ENCODE measurements at regions not wholly inside any gene's neighbourhood (a gene's known extent, or its start where the extent isn't known, plus 50 kb on each side); places are given as distances from the start of the nearest gene placed in this dataset.

- no peak overlapping the region for H3K27ac ChIP-seq (ENCODE audit: low read depth in 1 of 2, low read length in 2 of 2)
- H3K4me1 ChIP-seq (ENCODE audit: control insufficient read depth in 1 of 2, insufficient read depth in 2 of 2, low read length in 2 of 2), result no peaks in the 10 kb centered on the region
- ATAC-seq (ENCODE audit: low FRiP score) (no peak), DNase-seq (no peak)
- intact Hi-C loops (cut with DNase I), result no loop called here
- 78 to 80% methylated on average over 1 of the region's 1 CpG for WGBS, 2 donors
- H3K9me3 ChIP-seq (ENCODE audit: control insufficient read depth, low read length), result no peaks in the 10 kb centered on the region
- H3K27me3 ChIP-seq (ENCODE audit: control insufficient read depth in 1 of 2, insufficient read depth in 2 of 2, low read length in 1 of 2), result no peaks in the 10 kb centered on the region
- no peak overlapping the region for H3K4me3 ChIP-seq (ENCODE audit: low read length in 2 of 2)
- H3K36me3 ChIP-seq (ENCODE audit: control insufficient read depth in 1 of 2, insufficient read depth in 2 of 2, low read length in 1 of 2), result no peaks in the 10 kb centered on the region
Measured at GRCh38 chr13:63327584-63327983, 1911.9 kb upstream of the PCDH20 start.

GRCh38 chr13:63323441-63323840 lies 1907.8 kb upstream of the PCDH20 start:
- ATAC-seq (ENCODE audit: low FRiP score), result no peak
- DNase-seq, result no peak
- intact Hi-C loops (cut with DNase I), result no loop called here
- Histone ChIP-seq H3K4me3 (ENCODE audit: low read length in 2 of 2) (no peak overlapping the region), H3K4me1 (ENCODE audit: control insufficient read depth in 1 of 2, insufficient read depth in 2 of 2, low read length in 2 of 2) (no peaks in the 10 kb centered on the region), H3K27me3 (ENCODE audit: control insufficient read depth in 1 of 2, insufficient read depth in 2 of 2, low read length in 1 of 2) (no peaks in the 10 kb centered on the region), H3K27ac (ENCODE audit: low read depth in 1 of 2, low read length in 2 of 2) (no peak overlapping the region), H3K9me3 (ENCODE audit: control insufficient read depth, low read length) (no peaks in the 10 kb centered on the region), H3K36me3 (ENCODE audit: control insufficient read depth in 1 of 2, insufficient read depth in 2 of 2, low read length in 1 of 2) (no peaks in the 10 kb centered on the region)
- 52 to 60% methylated on average over 2 of the region's 2 CpGs for WGBS, 2 donors

- Histone ChIP-seq H3K27me3 (ENCODE audit: control insufficient read depth in 1 of 2, insufficient read depth in 2 of 2, low read length in 1 of 2) (no peaks in the 10 kb centered on the region), H3K27ac (ENCODE audit: low read depth in 1 of 2, low read length in 2 of 2) (no peak overlapping the region), H3K4me3 (ENCODE audit: low read length in 2 of 2) (no peak overlapping the region), H3K36me3 (ENCODE audit: control insufficient read depth in 1 of 2, insufficient read depth in 2 of 2, low read length in 1 of 2) (no peaks in the 10 kb centered on the region), H3K9me3 (ENCODE audit: control insufficient read depth, low read length) (peaks cover 1% of the 10 kb centered on the region), H3K4me1 (ENCODE audit: control insufficient read depth in 1 of 2, insufficient read depth in 2 of 2, low read length in 2 of 2) (no peaks in the 10 kb centered on the region)
- ATAC-seq (ENCODE audit: low FRiP score) (no peak), DNase-seq (no peak)
- intact Hi-C loops (cut with DNase I), result no loop called here
- 84 to 92% methylated on average over 1 of the region's 1 CpG for whole genome bisulfite sequencing, 2 donors
Measured at GRCh38 chr13:63311587-63311986, 1895.9 kb upstream of the PCDH20 start.

- DNase-seq (no peak), ATAC-seq (ENCODE audit: low FRiP score) (no peak)
- no peaks in the 10 kb centered on the region for H3K36me3 ChIP-seq (ENCODE audit: control insufficient read depth in 1 of 2, insufficient read depth in 2 of 2, low read length in 1 of 2)
- WGBS, 2 donors, result 62 to 63% methylated on average over 5 of the region's 5 CpGs
- H3K4me1 ChIP-seq (ENCODE audit: control insufficient read depth in 1 of 2, insufficient read depth in 2 of 2, low read length in 2 of 2), result no peaks in the 10 kb centered on the region
- H3K27ac ChIP-seq (ENCODE audit: low read depth in 1 of 2, low read length in 2 of 2), result no peak overlapping the region
- intact Hi-C loops (cut with DNase I), result no loop called here
- no peaks in the 10 kb centered on the region for H3K27me3 ChIP-seq (ENCODE audit: control insufficient read depth in 1 of 2, insufficient read depth in 2 of 2, low read length in 1 of 2)
- no peak overlapping the region for H3K4me3 ChIP-seq (ENCODE audit: low read length in 2 of 2)
- H3K9me3 ChIP-seq (ENCODE audit: control insufficient read depth, low read length), result peaks cover 1% of the 10 kb centered on the region
Measured at GRCh38 chr13:63308549-63309165, 1893.0 kb upstream of the PCDH20 start.

GRCh38 chr13:63307228-63307627 lies 1891.6 kb upstream of the PCDH20 start:
- 68% methylated on average over 3 of the region's 3 CpGs for WGBS, 2 donors
- no peak for ATAC-seq (ENCODE audit: low FRiP score)
- DNase-seq, result no peak

GRCh38 chr13:63305641-63306133 lies 1890.0 kb upstream of the PCDH20 start:
- H3K27ac ChIP-seq (ENCODE audit: low read depth in 1 of 2, low read length in 2 of 2), result no peak overlapping the region
- peak; percentile 32 to 75 for DNase-seq
- H3K36me3 ChIP-seq (ENCODE audit: control insufficient read depth in 1 of 2, insufficient read depth in 2 of 2, low read length in 1 of 2), result no peaks in the 10 kb centered on the region
- ATAC-seq (ENCODE audit: low FRiP score), result no peak
- intact Hi-C loops (cut with DNase I), result no loop called here
- H3K9me3 ChIP-seq (ENCODE audit: control insufficient read depth, low read length), result no peaks in the 10 kb centered on the region
- H3K27me3 ChIP-seq (ENCODE audit: control insufficient read depth in 1 of 2, insufficient read depth in 2 of 2, low read length in 1 of 2), result no peaks in the 10 kb centered on the region
- WGBS, 2 donors, result 96 to 97% methylated on average over 33 to 40 of the region's 40 CpGs
- H3K4me1 ChIP-seq (ENCODE audit: control insufficient read depth in 1 of 2, insufficient read depth in 2 of 2, low read length in 2 of 2), result no peaks in the 10 kb centered on the region
- H3K4me3 ChIP-seq (ENCODE audit: low read length in 2 of 2), result no peak overlapping the region

More at GRCh38 chr13:63307228-63307627, 1891.6 kb upstream of the PCDH20 start:
- no peaks in the 10 kb centered on the region for H3K4me1 ChIP-seq (ENCODE audit: control insufficient read depth in 1 of 2, insufficient read depth in 2 of 2, low read length in 2 of 2)
- H3K36me3 ChIP-seq (ENCODE audit: control insufficient read depth in 1 of 2, insufficient read depth in 2 of 2, low read length in 1 of 2), result no peaks in the 10 kb centered on the region
- intact Hi-C loops (cut with DNase I), result no loop called here
- H3K27me3 ChIP-seq (ENCODE audit: control insufficient read depth in 1 of 2, insufficient read depth in 2 of 2, low read length in 1 of 2), result no peaks in the 10 kb centered on the region
- no peak overlapping the region for H3K27ac ChIP-seq (ENCODE audit: low read depth in 1 of 2, low read length in 2 of 2)
- peaks cover under 1% of the 10 kb centered on the region for H3K9me3 ChIP-seq (ENCODE audit: control insufficient read depth, low read length)
- no peak overlapping the region for H3K4me3 ChIP-seq (ENCODE audit: low read length in 2 of 2)

GRCh38 chr13:63304497-63304896 lies 1888.8 kb upstream of the PCDH20 start:
- Histone ChIP-seq H3K9me3 (ENCODE audit: control insufficient read depth, low read length) (no peaks in the 10 kb centered on the region), H3K36me3 (ENCODE audit: control insufficient read depth in 1 of 2, insufficient read depth in 2 of 2, low read length in 1 of 2) (no peaks in the 10 kb centered on the region), H3K27me3 (ENCODE audit: control insufficient read depth in 1 of 2, insufficient read depth in 2 of 2, low read length in 1 of 2) (no peaks in the 10 kb centered on the region), H3K27ac (ENCODE audit: low read depth in 1 of 2, low read length in 2 of 2) (no peak overlapping the region), H3K4me1 (ENCODE audit: control insufficient read depth in 1 of 2, insufficient read depth in 2 of 2, low read length in 2 of 2) (no peaks in the 10 kb centered on the region), H3K4me3 (ENCODE audit: low read length in 2 of 2) (no peak overlapping the region)
- ATAC-seq (ENCODE audit: low FRiP score), result no peak
- WGBS, 2 donors, result 92 to 95% methylated on average over 4 of the region's 4 CpGs
- no peak for DNase-seq
- intact Hi-C loops (cut with DNase I), result no loop called here

- 74 to 75% methylated on average over 3 of the region's 3 CpGs for WGBS, 2 donors
- H3K4me1 ChIP-seq (ENCODE audit: control insufficient read depth in 1 of 2, insufficient read depth in 2 of 2, low read length in 2 of 2), result no peaks in the 10 kb centered on the region
Measured at GRCh38 chr13:63299866-63300394, 1884.3 kb upstream of the PCDH20 start.

GRCh38 chr13:63297163-63297562 lies 1881.5 kb upstream of the PCDH20 start:
- Histone ChIP-seq H3K4me1 (ENCODE audit: control insufficient read depth in 1 of 2, insufficient read depth in 2 of 2, low read length in 2 of 2) (no peaks in the 10 kb centered on the region), H3K27me3 (ENCODE audit: control insufficient read depth in 1 of 2, insufficient read depth in 2 of 2, low read length in 1 of 2) (no peaks in the 10 kb centered on the region), H3K9me3 (ENCODE audit: control insufficient read depth, low read length) (no peaks in the 10 kb centered on the region), H3K4me3 (ENCODE audit: low read length in 2 of 2) (no peak overlapping the region), H3K36me3 (ENCODE audit: control insufficient read depth in 1 of 2, insufficient read depth in 2 of 2, low read length in 1 of 2) (no peaks in the 10 kb centered on the region), H3K27ac (ENCODE audit: low read depth in 1 of 2, low read length in 2 of 2) (no peak overlapping the region)
- WGBS, 2 donors, result 43 to 63% methylated on average over 2 of the region's 2 CpGs
- intact Hi-C loops (cut with DNase I), result no loop called here
- DNase-seq, result no peak
- ATAC-seq (ENCODE audit: low FRiP score), result no peak

More at GRCh38 chr13:63299866-63300394, 1884.3 kb upstream of the PCDH20 start:
- Histone ChIP-seq H3K36me3 (ENCODE audit: control insufficient read depth in 1 of 2, insufficient read depth in 2 of 2, low read length in 1 of 2) (no peaks in the 10 kb centered on the region), H3K27ac (ENCODE audit: low read depth in 1 of 2, low read length in 2 of 2) (no peak overlapping the region), H3K4me3 (ENCODE audit: low read length in 2 of 2) (no peak overlapping the region), H3K9me3 (ENCODE audit: control insufficient read depth, low read length) (no peaks in the 10 kb centered on the region), H3K27me3 (ENCODE audit: control insufficient read depth in 1 of 2, insufficient read depth in 2 of 2, low read length in 1 of 2) (no peaks in the 10 kb centered on the region)
- ATAC-seq (ENCODE audit: low FRiP score) (no peak), DNase-seq (no peak)
- intact Hi-C loops (cut with DNase I), result no loop called here
